HFFc6 (cell line): ENCODE measurements at regions not wholly inside any gene's neighbourhood (a gene's known extent, or its start where the extent isn't known, plus 50 kb on each side); places are given as distances from the start of the nearest gene placed in this dataset.

Experiments
- DNase-seq: peaks from one replicate; pipeline ENCODE4 v3.0.0-alpha.2; 2018
- H3K27ac Mint-ChIP-seq: 2 replicates; pipeline ENCODE4 v1.8.0; 2020; ENCODE audit warnings: mild to moderate bottlenecking, mixed read lengths
- H3K27me3 Mint-ChIP-seq: 2 replicates; pipeline ENCODE4 v1.8.0; 2021; ENCODE audit warnings: mild to moderate bottlenecking, moderate library complexity, mixed read lengths; ENCODE audit not compliant: insufficient read depth
- H3K36me3 Mint-ChIP-seq: 2 replicates; pipeline ENCODE4 v1.8.0; 2021; ENCODE audit warnings: low read depth, mixed read lengths
- H3K4me1 Mint-ChIP-seq: 2 replicates; pipeline ENCODE4 v1.8.0; 2020; ENCODE audit warnings: low read depth, mixed read lengths
- H3K4me3 Mint-ChIP-seq: 2 replicates; pipeline ENCODE4 v1.8.0; 2020; ENCODE audit warnings: mild to moderate bottlenecking, moderate library complexity, mixed read lengths
- H3K9me3 Mint-ChIP-seq: 2 replicates; pipeline ENCODE4 v1.8.0; 2020; ENCODE audit warnings: mild to moderate bottlenecking, mixed read lengths
- CTCF ChIP-seq: fragments of 200-600 bp; sonication (generic); IDR thresholded peaks from 2 replicates; pipeline ENCODE4 v1.5.0; 2021; ENCODE audit warnings: antibody characterized with exemption, mild to moderate bottlenecking

- no peak overlapping the region for H3K27ac Mint-ChIP-seq
Observed at GRCh38 chr21:32140604-32141317, 138.1 kb downstream of the MIS18A start.

GRCh38 chr21:32140151-32140550, 138.7 kb downstream of the MIS18A start:
- peaks cover 5% of the 10 kb centered on the region; the same call in 1 of the 2 replicates for H3K36me3 Mint-ChIP-seq
- H3K4me1 Mint-ChIP-seq, result no peaks in the 10 kb centered on the region
- peaks cover 66% of the 10 kb centered on the region for H3K9me3 Mint-ChIP-seq
- no peak for DNase-seq
- no peak overlapping the region for H3K27ac Mint-ChIP-seq
- H3K4me3 Mint-ChIP-seq, result no peak overlapping the region
- H3K27me3 Mint-ChIP-seq, result peaks cover 3% of the 10 kb centered on the region; the same call in 1 of the 2 replicates
- no peak for TF ChIP-seq CTCF

More at GRCh38 chr21:32140604-32141317, 138.1 kb downstream of the MIS18A start:
- H3K4me3 Mint-ChIP-seq, result no peak overlapping the region
- H3K9me3 Mint-ChIP-seq, result peaks cover 68% of the 10 kb centered on the region
- peaks cover 5% of the 10 kb centered on the region; the same call in 1 of the 2 replicates for H3K36me3 Mint-ChIP-seq
- H3K27me3 Mint-ChIP-seq, result peaks cover 3% of the 10 kb centered on the region; the same call in 1 of the 2 replicates
- H3K4me1 Mint-ChIP-seq, result no peaks in the 10 kb centered on the region
- no peak for DNase-seq
- no peak for TF ChIP-seq CTCF

GRCh38 chr21:32138658-32139057, 140.2 kb downstream of the MIS18A start:
- no peak overlapping the region for H3K4me3 Mint-ChIP-seq
- no peaks in the 10 kb centered on the region for H3K36me3 Mint-ChIP-seq
- no peak for DNase-seq
- peaks cover 70% of the 10 kb centered on the region for H3K9me3 Mint-ChIP-seq
- no peak for TF ChIP-seq CTCF
- no peaks in the 10 kb centered on the region for H3K4me1 Mint-ChIP-seq
- H3K27me3 Mint-ChIP-seq, result peaks cover 3% of the 10 kb centered on the region; the same call in 1 of the 2 replicates
- H3K27ac Mint-ChIP-seq, result no peak overlapping the region

GRCh38 chr21:32137931-32138330, 140.9 kb downstream of the MIS18A start:
- Mint-ChIP-seq H3K9me3 (peaks cover 67% of the 10 kb centered on the region), H3K27ac (no peak overlapping the region), H3K4me3 (no peak overlapping the region), H3K36me3 (no peaks in the 10 kb centered on the region), H3K27me3 (no peaks in the 10 kb centered on the region; the same call in none of the 2 replicates), H3K4me1 (no peaks in the 10 kb centered on the region)
- DNase-seq, result no peak
- no peak for TF ChIP-seq CTCF

- Mint-ChIP-seq H3K36me3 (no peaks in the 10 kb centered on the region), H3K4me3 (no peak overlapping the region), H3K27ac (no peak overlapping the region), H3K4me1 (no peaks in the 10 kb centered on the region), H3K9me3 (peaks cover 69% of the 10 kb centered on the region), H3K27me3 (no peaks in the 10 kb centered on the region; the same call in none of the 2 replicates)
- no peak for DNase-seq
- TF ChIP-seq CTCF, result no peak
Observed at GRCh38 chr21:32137266-32137665, 141.6 kb downstream of the MIS18A start.
